ENCODE measurements at regions not wholly inside any gene's neighbourhood (a gene's known extent, or its start where the extent isn't known, plus 50 kb on each side); places are given as distances from the start of the nearest gene placed in this dataset.

GRCh38 chr2:142778289-142778688 is 99.2 kb upstream of the KYNU start:
- DNase-seq (ENCODE audit: low read depth) (no peak), FAIRE-seq (no peak)
- H3K36me3 ChIP-seq (ENCODE audit: control insufficient read depth, insufficient read depth, low read length), result no peaks in the 10 kb centered on the region
- no peak overlapping the region for H3K4me3 ChIP-seq (ENCODE audit: low read depth, low read length)
- TF ChIP-seq CTCF (IDR thresholded peaks at IDR 0.05; ENCODE audit: insufficient read depth, low read length, severe bottlenecking), result no peak
- no peaks in the 10 kb centered on the region for H3K27me3 ChIP-seq (ENCODE audit: control insufficient read depth, insufficient read depth, low read length)

GRCh38 chr2:142777742-142778141 is 99.7 kb upstream of the KYNU start:
- Histone ChIP-seq H3K27me3 (ENCODE audit: control insufficient read depth, insufficient read depth, low read length) (no peaks in the 10 kb centered on the region), H3K4me3 (ENCODE audit: low read depth, low read length) (no peak overlapping the region), H3K36me3 (ENCODE audit: control insufficient read depth, insufficient read depth, low read length) (no peaks in the 10 kb centered on the region)
- DNase-seq (ENCODE audit: low read depth) (no peak), FAIRE-seq (no peak)
- no peak for TF ChIP-seq CTCF (IDR thresholded peaks at IDR 0.05; ENCODE audit: insufficient read depth, low read length, severe bottlenecking)

GRCh38 chr2:142769761-142770160 is 107.7 kb upstream of the KYNU start:
- no peak overlapping the region for H3K4me3 ChIP-seq (ENCODE audit: low read depth, low read length)
- FAIRE-seq (no peak), DNase-seq (ENCODE audit: low read depth) (peak; percentile 48)
- H3K27me3 ChIP-seq (ENCODE audit: control insufficient read depth, insufficient read depth, low read length), result no peaks in the 10 kb centered on the region
- TF ChIP-seq CTCF (IDR thresholded peaks at IDR 0.05; ENCODE audit: insufficient read depth, low read length, severe bottlenecking), result no peak
- H3K36me3 ChIP-seq (ENCODE audit: control insufficient read depth, insufficient read depth, low read length), result no peaks in the 10 kb centered on the region

GRCh38 chr2:142767847-142768246 is 109.6 kb upstream of the KYNU start:
- FAIRE-seq (no peak), DNase-seq (ENCODE audit: low read depth) (no peak)
- Histone ChIP-seq H3K4me3 (ENCODE audit: low read depth, low read length) (no peak overlapping the region), H3K36me3 (ENCODE audit: control insufficient read depth, insufficient read depth, low read length) (no peaks in the 10 kb centered on the region), H3K27me3 (ENCODE audit: control insufficient read depth, insufficient read depth, low read length) (no peaks in the 10 kb centered on the region)
- no peak for TF ChIP-seq CTCF (IDR thresholded peaks at IDR 0.05; ENCODE audit: insufficient read depth, low read length, severe bottlenecking)

- no peak for DNase-seq (ENCODE audit: low read depth)
- Histone ChIP-seq H3K36me3 (ENCODE audit: control insufficient read depth, insufficient read depth, low read length) (no peaks in the 10 kb centered on the region), H3K27me3 (ENCODE audit: control insufficient read depth, insufficient read depth, low read length) (no peaks in the 10 kb centered on the region), H3K4me3 (ENCODE audit: low read depth, low read length) (no peak overlapping the region)
- TF ChIP-seq CTCF (IDR thresholded peaks at IDR 0.05; ENCODE audit: insufficient read depth, low read length, severe bottlenecking), result no peak
- no peak for FAIRE-seq
Observed at GRCh38 chr2:142758973-142759372, 118.5 kb upstream of the KYNU start.

GRCh38 chr2:142757111-142757510 is 120.4 kb upstream of the KYNU start:
- H3K36me3 ChIP-seq (ENCODE audit: control insufficient read depth, insufficient read depth, low read length), result no peaks in the 10 kb centered on the region
- FAIRE-seq, result no peak
- no peaks in the 10 kb centered on the region for H3K27me3 ChIP-seq (ENCODE audit: control insufficient read depth, insufficient read depth, low read length)
- H3K4me3 ChIP-seq (ENCODE audit: low read depth, low read length), result no peak overlapping the region
- no peak for TF ChIP-seq CTCF (IDR thresholded peaks at IDR 0.05; ENCODE audit: insufficient read depth, low read length, severe bottlenecking)
- no peak for DNase-seq (ENCODE audit: low read depth)

All from bronchial epithelial cell (primary cell).